H1 (cell line): ENCODE measurements at regions not wholly inside any gene's neighbourhood (a gene's known extent, or its start where the extent isn't known, plus 50 kb on each side); places are given as distances from the start of the nearest gene placed in this dataset.

Experiments used
- CBX8 ChIP-seq: fragments of 300-800, 300-1000 bp; sonication (generic); IDR thresholded peaks from 2 replicates; pipeline ENCODE4 v1.7.1; 2016; ENCODE audit warnings: low read depth, low read length, borderline replicate concordance
- CHD1 ChIP-seq: IDR thresholded peaks from 2 replicates; pipeline ENCODE4 v1.6.1; 2012; ENCODE audit warnings: low read depth, low read length, improper control_type of control experiment
- FOSL1 ChIP-seq: IDR thresholded peaks from 2 replicates; pipeline ENCODE4 v1.6.1; 2011; ENCODE audit warnings: mild to moderate bottlenecking, low read depth, low read length, moderate library complexity; ENCODE audit not compliant: insufficient read depth
- SAP30 ChIP-seq: fragments of 300-600 bp; sonication (generic); IDR thresholded peaks from 2 replicates; pipeline ENCODE4 v1.7.1; 2012; ENCODE audit warnings: low read length, moderate library complexity, mild to moderate bottlenecking, inconsistent platforms; ENCODE audit not compliant: insufficient read depth, insufficient replicate concordance
- TEAD4 ChIP-seq: IDR thresholded peaks from 2 replicates; pipeline ENCODE4 v1.6.1; 2012; ENCODE audit warnings: low read depth, low read length, inconsistent platforms, mixed read lengths

- no peak for TF ChIP-seq SAP30
- TF ChIP-seq CHD1 = no peak
- TF ChIP-seq CBX8 = no peak
- no peak for TF ChIP-seq FOSL1
- no peak for TF ChIP-seq TEAD4
These were observed 686.6 kb upstream of the GJE1 start (continued) for GRCh38 chr6:141445928-141446628.
